Mononuclear cell (primary cell): ENCODE measurements at regions not wholly inside any gene's neighbourhood (a gene's known extent, or its start where the extent isn't known, plus 50 kb on each side); places are given as distances from the start of the nearest gene placed in this dataset.
"Not testable (repeated sequence)": the region's sequence is repeated elsewhere in the genome, so short reads cannot be mapped to it uniquely, and the experiment has no call there.

Experiments
- H3K27me3 ChIP-seq: 2 replicates; pipeline ENCODE4 v1.6.0; 2011; ENCODE audit warnings: low read length, control low read depth; ENCODE audit not compliant: insufficient read depth
- H3K4me1 ChIP-seq: 2 replicates; pipeline ENCODE4 v1.5.1; 2011; ENCODE audit warnings: mild to moderate bottlenecking, low read length, control low read depth; ENCODE audit not compliant: insufficient read depth
- H3K4me3 ChIP-seq: 2 replicates; pipeline ENCODE4 v1.5.1; 2011; ENCODE audit warnings: mild to moderate bottlenecking, low read length, moderate library complexity
- H3K9me3 ChIP-seq: 2 replicates; pipeline ENCODE4 v1.5.1; 2011; ENCODE audit warnings: low read depth, mild to moderate bottlenecking, control low read depth, low read length

GRCh38 chr2:143840601-143841000 lies 679.3 kb downstream of the ZEB2 start:
- Histone ChIP-seq H3K27me3 (no peaks in the 10 kb centered on the region), H3K4me1 (no peaks in the 10 kb centered on the region), H3K4me3 (no peak overlapping the region), H3K9me3 (no peaks in the 10 kb centered on the region)

- Histone ChIP-seq H3K9me3 (no peaks in the 10 kb centered on the region), H3K4me3 (no peak overlapping the region), H3K27me3 (no peaks in the 10 kb centered on the region), H3K4me1 (no peaks in the 10 kb centered on the region)
Measured at GRCh38 chr2:143840194-143840593, 679.7 kb downstream of the ZEB2 start.

GRCh38 chr2:143839456-143839855 lies 680.5 kb downstream of the ZEB2 start:
- no peaks in the 10 kb centered on the region for H3K4me1 ChIP-seq
- H3K4me3 ChIP-seq: no peak overlapping the region
- no peaks in the 10 kb centered on the region for H3K9me3 ChIP-seq
- no peaks in the 10 kb centered on the region for H3K27me3 ChIP-seq

GRCh38 chr2:143837055-143837454 lies 682.9 kb downstream of the ZEB2 start:
- not testable (repeated sequence) for H3K27me3 ChIP-seq, H3K4me3 ChIP-seq, H3K9me3 ChIP-seq, H3K4me1 ChIP-seq

GRCh38 chr2:143835481-143835880 lies 684.4 kb downstream of the ZEB2 start:
- H3K9me3 ChIP-seq: no peaks in the 10 kb centered on the region
- no peaks in the 10 kb centered on the region for H3K4me1 ChIP-seq
- no peak overlapping the region for H3K4me3 ChIP-seq
- no peaks in the 10 kb centered on the region for H3K27me3 ChIP-seq

- no peak overlapping the region for H3K4me3 ChIP-seq
- no peaks in the 10 kb centered on the region for H3K27me3 ChIP-seq
- H3K4me1 ChIP-seq: no peaks in the 10 kb centered on the region
- no peaks in the 10 kb centered on the region for H3K9me3 ChIP-seq
Measured at GRCh38 chr2:143833015-143833660, 686.8 kb downstream of the ZEB2 start.

GRCh38 chr2:143830476-143830875 lies 689.4 kb downstream of the ZEB2 start:
- Histone ChIP-seq H3K27me3 (no peaks in the 10 kb centered on the region), H3K9me3 (no peaks in the 10 kb centered on the region), H3K4me1 (no peaks in the 10 kb centered on the region), H3K4me3 (no peak overlapping the region)

- Histone ChIP-seq H3K4me1 (no peaks in the 10 kb centered on the region), H3K4me3 (no peak overlapping the region), H3K27me3 (no peaks in the 10 kb centered on the region), H3K9me3 (no peaks in the 10 kb centered on the region)
Measured at GRCh38 chr2:143828763-143829537, 691.0 kb downstream of the ZEB2 start.

GRCh38 chr2:143824791-143825190 lies 695.1 kb downstream of the ZEB2 start:
- Histone ChIP-seq H3K4me1 (no peaks in the 10 kb centered on the region), H3K4me3 (no peak overlapping the region), H3K27me3 (no peaks in the 10 kb centered on the region), H3K9me3 (no peaks in the 10 kb centered on the region)

- Histone ChIP-seq H3K4me3 (no peak overlapping the region), H3K9me3 (no peaks in the 10 kb centered on the region), H3K27me3 (no peaks in the 10 kb centered on the region), H3K4me1 (no peaks in the 10 kb centered on the region)
Measured at GRCh38 chr2:143823876-143824275, 694.7 kb downstream of the ARHGAP15 start.

GRCh38 chr2:143823296-143823695 lies 694.1 kb downstream of the ARHGAP15 start:
- Histone ChIP-seq H3K4me3 (no peak overlapping the region), H3K9me3 (no peaks in the 10 kb centered on the region), H3K4me1 (no peaks in the 10 kb centered on the region), H3K27me3 (no peaks in the 10 kb centered on the region)

- Histone ChIP-seq H3K4me3 (no peak overlapping the region), H3K4me1 (no peaks in the 10 kb centered on the region), H3K9me3 (no peaks in the 10 kb centered on the region), H3K27me3 (no peaks in the 10 kb centered on the region)
Measured at GRCh38 chr2:143822736-143823135, 693.5 kb downstream of the ARHGAP15 start.

GRCh38 chr2:143819764-143820163 lies 690.5 kb downstream of the ARHGAP15 start:
- Histone ChIP-seq H3K4me1 (no peaks in the 10 kb centered on the region), H3K9me3 (no peaks in the 10 kb centered on the region), H3K4me3 (no peak overlapping the region), H3K27me3 (no peaks in the 10 kb centered on the region)

- Histone ChIP-seq H3K27me3 (no peaks in the 10 kb centered on the region), H3K9me3 (no peaks in the 10 kb centered on the region), H3K4me3 (no peak overlapping the region), H3K4me1 (no peaks in the 10 kb centered on the region)
Measured at GRCh38 chr2:143819190-143819735, 690.0 kb downstream of the ARHGAP15 start.
